Astrocyte of the cerebellum (primary cell): ENCODE measurements at regions not wholly inside any gene's neighbourhood (a gene's known extent, or its start where the extent isn't known, plus 50 kb on each side); places are given as distances from the start of the nearest gene placed in this dataset.
A peak's percentile ranks its signal among the peaks of the same experiment; 100 is the strongest.

Source experiments
- DNase-seq: peaks from one replicate; pipeline ENCODE4 v3.0.0-alpha.2; 2011; ENCODE audit warnings: low read depth
- H3K4me3 ChIP-seq: 2 replicates; pipeline ENCODE4 v1.5.1; 2011; ENCODE audit warnings: mild to moderate bottlenecking, low read depth, low read length, moderate library complexity
- CTCF ChIP-seq: IDR thresholded peaks from 2 replicates; pipeline ENCODE4 v1.5.1; 2012; ENCODE audit warnings: low read length, low read depth, moderate library complexity, mild to moderate bottlenecking; ENCODE audit errors: missing control alignments
- in situ Hi-C: cut with HindIII; loops from 2 replicates; pipeline ENCODE4 v1.10.0; 2017; ENCODE audit warnings: low sequenced_read_pairs

- no peak for TF ChIP-seq CTCF
- no peak overlapping the region for H3K4me3 ChIP-seq
- in situ Hi-C loops: no loop called here
- DNase-seq: no peak
These were observed 63.5 kb upstream of the FN1 start for GRCh38 chr2:215499331-215499730.

GRCh38 chr2:215498431-215498830 lies 62.6 kb upstream of the FN1 start:
- DNase-seq: peak; percentile 9
- H3K4me3 ChIP-seq: no peak overlapping the region
- no peak for TF ChIP-seq CTCF
- in situ Hi-C loops: no loop called here

GRCh38 chr2:215493376-215493775 lies 57.5 kb upstream of the FN1 start:
- TF ChIP-seq CTCF: no peak
- DNase-seq: no peak
- no peak overlapping the region for H3K4me3 ChIP-seq
- in situ Hi-C loops: no loop called here

- no peak for DNase-seq
- TF ChIP-seq CTCF: no peak
- in situ Hi-C loops: no loop called here
- no peak overlapping the region for H3K4me3 ChIP-seq
These were observed 53.5 kb upstream of the FN1 start for GRCh38 chr2:215489288-215489848.

- no peak for TF ChIP-seq CTCF
- H3K4me3 ChIP-seq: no peak overlapping the region
- no peak for DNase-seq
- in situ Hi-C loops: no loop called here
These were observed 51.1 kb upstream of the FN1 start for GRCh38 chr2:215487002-215487372.

GRCh38 chr2:215486291-215487001 lies 50.6 kb upstream of the FN1 start:
- DNase-seq: no peak
- TF ChIP-seq CTCF: no peak
- in situ Hi-C loops: no loop called here
- H3K4me3 ChIP-seq: no peak overlapping the region
